HFFc6 (cell line): ENCODE measurements at regions not wholly inside any gene's neighbourhood (a gene's known extent, or its start where the extent isn't known, plus 50 kb on each side); places are given as distances from the start of the nearest gene placed in this dataset.

Experiments used
- DNase-seq: peaks from one replicate; pipeline ENCODE4 v3.0.0-alpha.2; 2018
- H3K27ac Mint-ChIP-seq: 2 replicates; pipeline ENCODE4 v1.8.0; 2020; ENCODE audit warnings: mild to moderate bottlenecking, mixed read lengths
- H3K27me3 Mint-ChIP-seq: 2 replicates; pipeline ENCODE4 v1.8.0; 2021; ENCODE audit warnings: mild to moderate bottlenecking, moderate library complexity, mixed read lengths; ENCODE audit not compliant: insufficient read depth
- H3K36me3 Mint-ChIP-seq: 2 replicates; pipeline ENCODE4 v1.8.0; 2021; ENCODE audit warnings: low read depth, mixed read lengths
- H3K4me1 Mint-ChIP-seq: 2 replicates; pipeline ENCODE4 v1.8.0; 2020; ENCODE audit warnings: low read depth, mixed read lengths
- H3K4me3 Mint-ChIP-seq: 2 replicates; pipeline ENCODE4 v1.8.0; 2020; ENCODE audit warnings: mild to moderate bottlenecking, moderate library complexity, mixed read lengths
- H3K9me3 Mint-ChIP-seq: 2 replicates; pipeline ENCODE4 v1.8.0; 2020; ENCODE audit warnings: mild to moderate bottlenecking, mixed read lengths
- TF ChIP-seq, protein P1 (sequence below): fragments of 200-600 bp; sonication (generic); IDR thresholded peaks from 2 replicates; pipeline ENCODE4 v1.5.0; 2021; ENCODE audit warnings: antibody characterized with exemption, mild to moderate bottlenecking

GRCh38 chr14:26382901-26383685 lies 214.7 kb downstream of the NOVA1 start:
- DNase-seq, result no peak
- Mint-ChIP-seq H3K9me3 (peaks cover 59% of the 10 kb centered on the region), H3K4me1 (no peaks in the 10 kb centered on the region), H3K27me3 (no peaks in the 10 kb centered on the region), H3K36me3 (no peaks in the 10 kb centered on the region), H3K4me3 (no peak overlapping the region), H3K27ac (no peak overlapping the region)
- TF ChIP-seq, protein P1, sequence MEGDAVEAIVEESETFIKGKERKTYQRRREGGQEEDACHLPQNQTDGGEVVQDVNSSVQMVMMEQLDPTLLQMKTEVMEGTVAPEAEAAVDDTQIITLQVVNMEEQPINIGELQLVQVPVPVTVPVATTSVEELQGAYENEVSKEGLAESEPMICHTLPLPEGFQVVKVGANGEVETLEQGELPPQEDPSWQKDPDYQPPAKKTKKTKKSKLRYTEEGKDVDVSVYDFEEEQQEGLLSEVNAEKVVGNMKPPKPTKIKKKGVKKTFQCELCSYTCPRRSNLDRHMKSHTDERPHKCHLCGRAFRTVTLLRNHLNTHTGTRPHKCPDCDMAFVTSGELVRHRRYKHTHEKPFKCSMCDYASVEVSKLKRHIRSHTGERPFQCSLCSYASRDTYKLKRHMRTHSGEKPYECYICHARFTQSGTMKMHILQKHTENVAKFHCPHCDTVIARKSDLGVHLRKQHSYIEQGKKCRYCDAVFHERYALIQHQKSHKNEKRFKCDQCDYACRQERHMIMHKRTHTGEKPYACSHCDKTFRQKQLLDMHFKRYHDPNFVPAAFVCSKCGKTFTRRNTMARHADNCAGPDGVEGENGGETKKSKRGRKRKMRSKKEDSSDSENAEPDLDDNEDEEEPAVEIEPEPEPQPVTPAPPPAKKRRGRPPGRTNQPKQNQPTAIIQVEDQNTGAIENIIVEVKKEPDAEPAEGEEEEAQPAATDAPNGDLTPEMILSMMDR, result no peak

- no peak for DNase-seq
These were observed 216.4 kb downstream of the NOVA1 start for GRCh38 chr14:26381405-26381804.

GRCh38 chr14:26380637-26381036 lies 217.2 kb downstream of the NOVA1 start:
- Mint-ChIP-seq H3K27me3 (no peaks in the 10 kb centered on the region), H3K4me1 (no peaks in the 10 kb centered on the region), H3K9me3 (peaks cover 64% of the 10 kb centered on the region), H3K27ac (no peak overlapping the region), H3K4me3 (no peak overlapping the region), H3K36me3 (no peaks in the 10 kb centered on the region)
- DNase-seq, result no peak
- TF ChIP-seq, protein P1, result no peak

More at GRCh38 chr14:26381405-26381804, 216.4 kb downstream of the NOVA1 start:
- peaks cover 58% of the 10 kb centered on the region for H3K9me3 Mint-ChIP-seq
- TF ChIP-seq, protein P1, result no peak
- no peaks in the 10 kb centered on the region for H3K27me3 Mint-ChIP-seq
- no peaks in the 10 kb centered on the region for H3K4me1 Mint-ChIP-seq
- H3K27ac Mint-ChIP-seq, result no peak overlapping the region
- no peak overlapping the region for H3K4me3 Mint-ChIP-seq
- H3K36me3 Mint-ChIP-seq, result no peaks in the 10 kb centered on the region

DNA sequence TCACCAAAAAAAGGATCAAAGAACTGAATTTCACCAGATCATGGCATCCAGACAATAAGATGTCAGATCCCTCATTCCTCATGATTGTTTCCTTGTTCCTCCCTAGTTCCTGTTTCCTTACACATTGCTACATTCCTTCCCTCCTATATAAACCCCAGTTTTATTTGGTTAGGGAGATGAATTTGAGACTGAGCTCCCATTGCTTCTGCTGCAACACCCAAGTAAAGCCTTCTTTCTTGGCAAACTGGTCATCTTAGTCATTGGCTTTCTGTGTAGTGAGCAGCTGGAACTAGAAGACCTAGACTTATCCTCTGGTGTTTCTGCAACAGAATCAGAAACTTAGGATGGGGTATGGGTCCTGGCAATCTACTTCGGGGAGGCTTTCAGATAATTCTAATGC lies 217.9 kb downstream of the NOVA1 start:
- no peaks in the 10 kb centered on the region for H3K4me1 Mint-ChIP-seq
- no peak overlapping the region for H3K4me3 Mint-ChIP-seq
- H3K27me3 Mint-ChIP-seq, result no peaks in the 10 kb centered on the region
- peaks cover 64% of the 10 kb centered on the region for H3K9me3 Mint-ChIP-seq
- no peaks in the 10 kb centered on the region for H3K36me3 Mint-ChIP-seq
- DNase-seq, result no peak
- TF ChIP-seq, protein P1, result no peak
- no peak overlapping the region for H3K27ac Mint-ChIP-seq

GRCh38 chr14:26377150-26377549 lies 220.7 kb downstream of the NOVA1 start:
- no peaks in the 10 kb centered on the region for H3K27me3 Mint-ChIP-seq
- DNase-seq, result no peak
- H3K27ac Mint-ChIP-seq, result no peak overlapping the region
- TF ChIP-seq, protein P1, result no peak
- no peaks in the 10 kb centered on the region for H3K36me3 Mint-ChIP-seq
- H3K4me3 Mint-ChIP-seq, result no peak overlapping the region
- peaks cover 65% of the 10 kb centered on the region for H3K9me3 Mint-ChIP-seq
- no peaks in the 10 kb centered on the region for H3K4me1 Mint-ChIP-seq
